ENCODE measurements at regions not wholly inside any gene's neighbourhood (a gene's known extent, or its start where the extent isn't known, plus 50 kb on each side); places are given as distances from the start of the nearest gene placed in this dataset.

- no peak overlapping the region for H3K4me3 ChIP-seq (ENCODE audit: low read depth, low read length)
- TF ChIP-seq CTCF (IDR thresholded peaks at IDR 0.05; ENCODE audit: insufficient read depth, low read length, missing control alignments) = no peak
- ChIA-PET POLR2A (no interaction called here), CTCF (no interaction called here)
- no peak for DNase-seq (ENCODE audit: low read depth, low spot score)
These were observed 84.7 kb upstream of the LMNTD1 start for GRCh38 chr12:25637752-25638151.

GRCh38 chr12:25639406-25639805 lies 86.3 kb upstream of the LMNTD1 start:
- CTCF ChIA-PET = no interaction called here

GRCh38 chr12:25644979-25645378 lies 91.9 kb upstream of the LMNTD1 start:
- no peak for DNase-seq (ENCODE audit: low read depth, low spot score)
- POLR2A ChIA-PET = no interaction called here
- CTCF ChIA-PET = interaction anchor here (1.5 kb wide), 1 partner anchor 208 kb away, joined by 3 read pairs; no protein-coding TSS in a partner anchor
- no peak overlapping the region for H3K4me3 ChIP-seq (ENCODE audit: low read depth, low read length)
- TF ChIP-seq CTCF (IDR thresholded peaks at IDR 0.05; ENCODE audit: insufficient read depth, low read length, missing control alignments) = no peak

More at GRCh38 chr12:25639406-25639805, 86.3 kb upstream of the LMNTD1 start:
- POLR2A ChIA-PET = no interaction called here
- DNase-seq (ENCODE audit: low read depth, low spot score) = no peak
- no peak overlapping the region for H3K4me3 ChIP-seq (ENCODE audit: low read depth, low read length)
- no peak for TF ChIP-seq CTCF (IDR thresholded peaks at IDR 0.05; ENCODE audit: insufficient read depth, low read length, missing control alignments)

GRCh38 chr12:25645427-25645826 lies 92.3 kb upstream of the LMNTD1 start:
- TF ChIP-seq CTCF (IDR thresholded peaks at IDR 0.05; ENCODE audit: insufficient read depth, low read length, missing control alignments) = no peak
- no peak for DNase-seq (ENCODE audit: low read depth, low spot score)
- ChIA-PET POLR2A (no interaction called here), CTCF (interaction anchor here (1.5 kb wide), 1 partner anchor 209 kb away, joined by 3 read pairs; no protein-coding TSS in a partner anchor)
- H3K4me3 ChIP-seq (ENCODE audit: low read depth, low read length) = no peak overlapping the region

GRCh38 chr12:25651931-25652330 lies 98.8 kb upstream of the LMNTD1 start:
- H3K4me3 ChIP-seq (ENCODE audit: low read depth, low read length) = no peak overlapping the region
- DNase-seq (ENCODE audit: low read depth, low spot score) = no peak
- ChIA-PET POLR2A (no interaction called here), CTCF (no interaction called here)
- no peak for TF ChIP-seq CTCF (IDR thresholded peaks at IDR 0.05; ENCODE audit: insufficient read depth, low read length, missing control alignments)

GRCh38 chr12:25652371-25652770 lies 99.3 kb upstream of the LMNTD1 start:
- CTCF ChIA-PET = interaction anchor here (1.1 kb wide), 1 partner anchor 26 kb away, joined by 3 read pairs; no protein-coding TSS in a partner anchor
- DNase-seq (ENCODE audit: low read depth, low spot score) = no peak
- POLR2A ChIA-PET = no interaction called here
- TF ChIP-seq CTCF (IDR thresholded peaks at IDR 0.05; ENCODE audit: insufficient read depth, low read length, missing control alignments) = no peak
- no peak overlapping the region for H3K4me3 ChIP-seq (ENCODE audit: low read depth, low read length)
